Right lobe of liver (tissue), 4 donors: ENCODE measurements at regions not wholly inside any gene's neighbourhood (a gene's known extent, or its start where the extent isn't known, plus 50 kb on each side); places are given as distances from the start of the nearest gene placed in this dataset.

Experiments
- CTCF ChIP-seq, 4 donors: fragments of 200-600 bp in 3 of 4; fragments of 450-650 bp in 1 of 4; IDR thresholded peaks; one replicate each; pipeline versions ENCODE4 v1.5.1 to v1.8.0; 2016 to 2022; ENCODE audit warnings: antibody characterized with exemption in 4 of 4, mild to moderate bottlenecking in 2 of 4
- POLR2A ChIP-seq: fragments of 450-650 bp; IDR thresholded peaks from one replicate; pipeline ENCODE4 v1.6.1; 2017; ENCODE audit warnings: antibody characterized with exemption, mild to moderate bottlenecking
- donor health status: DM: no; HTN: no; CAD: no.
- donor health status: DM: no; HTN: no; CAD: no.
- donor health status: DM: no; HTN: yes; CAD: no.

- TF ChIP-seq CTCF (IDR thresholded peaks at IDR 0.05) (no peak), POLR2A (no peak)
These were observed 298.5 kb upstream of the NR3C2 start for GRCh38 chr4:148740701-148741100.
